DND-41 (cell line): ENCODE measurements at regions not wholly inside any gene's neighbourhood (a gene's known extent, or its start where the extent isn't known, plus 50 kb on each side); places are given as distances from the start of the nearest gene placed in this dataset.

Experiments used
- CTCF ChIP-seq: IDR thresholded peaks from 2 replicates; pipeline ENCODE4 v1.5.1; 2012; ENCODE audit warnings: borderline replicate concordance, low read length, moderate library complexity, mild to moderate bottlenecking; ENCODE audit not compliant: poor library complexity, severe bottlenecking; ENCODE audit errors: extremely low read depth
- EZH2 ChIP-seq: IDR thresholded peaks from 3 replicates; pipeline ENCODE4 v1.6.1; 2012; ENCODE audit warnings: borderline replicate concordance, low read depth, mild to moderate bottlenecking, moderate library complexity, low read length, inconsistent platforms; ENCODE audit not compliant: severe bottlenecking

GRCh38 chr2:2749206-2749598 lies 418.1 kb upstream of the MYT1L start:
- TF ChIP-seq EZH2 (no peak), CTCF (no peak)
